PC-3 (cell line): ENCODE measurements at regions not wholly inside any gene's neighbourhood (a gene's known extent, or its start where the extent isn't known, plus 50 kb on each side); places are given as distances from the start of the nearest gene placed in this dataset.
A peak's percentile ranks its signal among the peaks of the same experiment; 100 is the strongest.
"Not testable (repeated sequence)": the region's sequence is repeated elsewhere in the genome, so short reads cannot be mapped to it uniquely, and the experiment has no call there.

Source experiments
- ATAC-seq: fragments of 200-7000 bp; cut with Tn5 transposase; 2 replicates; pipeline ENCODE4 v1.9.1; 2020; ENCODE audit warnings: mild to moderate bottlenecking, moderate library complexity
- BruUV-seq: library from RNA; stranded (reverse); fragments of 400-500 nt; replicated peaks from 2 replicates; lab custom pipeline; 2021; lab: Mats Ljungman, UMichigan
- CTCF ChIA-PET: fragments of 300-600 bp; sonication (Branson Sonifier 250); formaldehyde crosslinking; loops from one replicate; lab custom pipeline; 2022; ENCODE audit warnings: antibody characterized with exemption; lab: Charles Lee
- POLR2A ChIA-PET: fragments of 300-600 bp; sonication (Branson Sonifier 250); formaldehyde crosslinking; loops from one replicate; lab custom pipeline; 2022; ENCODE audit warnings: antibody characterized with exemption; ENCODE audit not compliant: unreplicated experiment; lab: Charles Lee
- DNase-seq: peaks from one replicate; pipeline ENCODE4 v3.0.0-alpha.2; 2015
- H2AFZ ChIP-seq: fragments of 300-600 bp; sonication (generic); 2 replicates; pipeline ENCODE4 v1.6.0; 2016; ENCODE audit warnings: antibody characterized with exemption, low read length
- H3F3A ChIP-seq: fragments of 300-600 bp; sonication (generic); one replicate; pipeline ENCODE4 v1.6.0; 2017; ENCODE audit warnings: antibody characterized with exemption, low read length, control low read depth, mild to moderate bottlenecking; ENCODE audit not compliant: unreplicated experiment
- H3K27ac ChIP-seq: fragments of 300-600 bp; sonication (generic); 2 replicates; pipeline ENCODE4 v1.5.1; 2016; ENCODE audit warnings: mild to moderate bottlenecking, low read length
- H3K27me3 ChIP-seq: fragments of 300-600 bp; sonication (generic); 2 replicates; pipeline ENCODE4 v1.6.1; 2016; ENCODE audit warnings: low read length, mixed read lengths
- H3K36me3 ChIP-seq: fragments of 300-600 bp; sonication (generic); 2 replicates; pipeline ENCODE4 v1.6.1; 2016; ENCODE audit warnings: low read depth, mixed run types, low read length, mixed read lengths
- H3K4me1 ChIP-seq: fragments of 300-600 bp; sonication (generic); 2 replicates; pipeline ENCODE4 v1.5.1; 2016; ENCODE audit warnings: low read length; ENCODE audit not compliant: insufficient read depth
- H3K4me2 ChIP-seq: fragments of 300-600 bp; sonication (generic); 2 replicates; pipeline ENCODE4 v1.6.0; 2016; ENCODE audit warnings: low read length
- H3K4me3 ChIP-seq: fragments of 300-600 bp; sonication (generic); 2 replicates; pipeline ENCODE4 v1.5.1; 2016; ENCODE audit warnings: mild to moderate bottlenecking, low read length, mixed read lengths
- H3K79me2 ChIP-seq: fragments of 300-600 bp; sonication (generic); 2 replicates; pipeline ENCODE4 v1.6.1; 2017; ENCODE audit warnings: low read length, mixed read lengths
- H3K9ac ChIP-seq: fragments of 300-600 bp; sonication (generic); 2 replicates; pipeline ENCODE4 v1.6.0; 2016; ENCODE audit warnings: mild to moderate bottlenecking, low read length
- H3K9me2 ChIP-seq: fragments of 300-600 bp; sonication (generic); replicated peaks from 2 replicates; pipeline ENCODE4 v1.6.1; 2016; ENCODE audit warnings: mixed run types, low read length, mixed read lengths
- H3K9me3 ChIP-seq: fragments of 300-600 bp; sonication (generic); 2 replicates; pipeline ENCODE4 v1.6.1; 2016; ENCODE audit warnings: low read length, mixed read lengths
- H4K20me1 ChIP-seq: fragments of 300-600 bp; sonication (generic); 2 replicates; pipeline ENCODE4 v1.6.1; 2016; ENCODE audit warnings: low read length, mixed read lengths
- EZH2 ChIP-seq: fragments of 300-600 bp; sonication (generic); IDR thresholded peaks from one replicate; pipeline ENCODE4 v1.6.1; 2017; ENCODE audit warnings: antibody characterized with exemption, mild to moderate bottlenecking, low read length; ENCODE audit not compliant: unreplicated experiment
- EZH2phosphoT487 ChIP-seq: fragments of 300-600 bp; sonication (generic); IDR thresholded peaks from 2 replicates; pipeline ENCODE4 v1.6.1; 2018; ENCODE audit warnings: mild to moderate bottlenecking, antibody characterized with exemption, low read length, borderline replicate concordance
- intact Hi-C: fragments of 100-400 bp; cut with micrococcal nuclease; formaldehyde crosslinking; loops from 2 replicates; pipeline ENCODE4 v1.9.0; 2023
- TF ChIP-seq, protein P1 (sequence below): fragments of 300-600 bp; sonication (generic); conservative IDR thresholded peaks from 2 replicates; pipeline ENCODE4 v1.5.1; 2017; ENCODE audit warnings: antibody characterized with exemption, low read depth, mild to moderate bottlenecking, low read length

- CTCF ChIA-PET = no interaction called here
- DNase-seq (no peak), ATAC-seq (no peak)
- peak overlapping the region; percentile 22; the same call in 1 of the 2 replicates for H3K9ac ChIP-seq
- H3K4me3 ChIP-seq = no peak overlapping the region
- POLR2A ChIA-PET = no interaction called here
- H3F3A ChIP-seq = no peaks in the 10 kb centered on the region
- H3K79me2 ChIP-seq = no peaks in the 10 kb centered on the region
- peak overlapping the region; percentile 43 for H3K27ac ChIP-seq
- no peaks in the 10 kb centered on the region for H3K9me3 ChIP-seq
- no peaks in the 10 kb centered on the region for H3K27me3 ChIP-seq
- H3K4me1 ChIP-seq = peaks cover 12% of the 10 kb centered on the region
- intact Hi-C loops = no loop called here
- H3K9me2 ChIP-seq = no peaks in the 10 kb centered on the region
- peak overlapping the region; percentile 53 for H3K4me2 ChIP-seq
- H4K20me1 ChIP-seq = no peaks in the 10 kb centered on the region
- no peaks in the 10 kb centered on the region for H3K36me3 ChIP-seq
- H2AFZ ChIP-seq = no peak overlapping the region
- TF ChIP-seq, protein P1, sequence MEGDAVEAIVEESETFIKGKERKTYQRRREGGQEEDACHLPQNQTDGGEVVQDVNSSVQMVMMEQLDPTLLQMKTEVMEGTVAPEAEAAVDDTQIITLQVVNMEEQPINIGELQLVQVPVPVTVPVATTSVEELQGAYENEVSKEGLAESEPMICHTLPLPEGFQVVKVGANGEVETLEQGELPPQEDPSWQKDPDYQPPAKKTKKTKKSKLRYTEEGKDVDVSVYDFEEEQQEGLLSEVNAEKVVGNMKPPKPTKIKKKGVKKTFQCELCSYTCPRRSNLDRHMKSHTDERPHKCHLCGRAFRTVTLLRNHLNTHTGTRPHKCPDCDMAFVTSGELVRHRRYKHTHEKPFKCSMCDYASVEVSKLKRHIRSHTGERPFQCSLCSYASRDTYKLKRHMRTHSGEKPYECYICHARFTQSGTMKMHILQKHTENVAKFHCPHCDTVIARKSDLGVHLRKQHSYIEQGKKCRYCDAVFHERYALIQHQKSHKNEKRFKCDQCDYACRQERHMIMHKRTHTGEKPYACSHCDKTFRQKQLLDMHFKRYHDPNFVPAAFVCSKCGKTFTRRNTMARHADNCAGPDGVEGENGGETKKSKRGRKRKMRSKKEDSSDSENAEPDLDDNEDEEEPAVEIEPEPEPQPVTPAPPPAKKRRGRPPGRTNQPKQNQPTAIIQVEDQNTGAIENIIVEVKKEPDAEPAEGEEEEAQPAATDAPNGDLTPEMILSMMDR = no peak
- TF ChIP-seq EZH2 = no peak
- TSS peak; percentile 58 for BruUV-seq
Measured at GRCh38 chr16:29156511-29156910, 171.7 kb downstream of the LAT start.

DNA sequence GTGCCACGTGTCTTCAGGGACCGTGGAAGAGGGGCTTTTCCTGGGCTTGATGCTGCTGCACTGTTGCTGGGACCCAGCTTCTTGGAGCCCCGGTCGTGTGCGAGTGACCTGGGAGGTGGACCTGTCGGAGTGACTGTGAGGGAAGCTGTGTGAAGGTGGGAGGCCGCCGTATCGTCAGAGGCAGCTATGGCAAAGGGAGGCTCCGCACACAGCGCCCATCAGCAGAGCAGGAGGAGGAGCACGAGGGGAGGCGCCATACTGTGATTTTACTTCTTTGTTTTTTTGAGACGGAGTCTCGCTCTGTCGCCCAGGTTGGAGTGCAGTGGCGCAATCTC is 171.0 kb downstream of the LAT start:
- H3F3A ChIP-seq, POLR2A ChIA-PET, H4K20me1 ChIP-seq, H3K27me3 ChIP-seq, CTCF ChIA-PET, H2AFZ ChIP-seq, intact Hi-C loops, H3K27ac ChIP-seq, H3K36me3 ChIP-seq, H3K4me2 ChIP-seq, ATAC-seq, H3K4me3 ChIP-seq, H3K9ac ChIP-seq, H3K9me3 ChIP-seq, H3K79me2 ChIP-seq, H3K9me2 ChIP-seq, DNase-seq, BruUV-seq: not testable (repeated sequence)
- peaks cover 12% of the 10 kb centered on the region for H3K4me1 ChIP-seq

DNA sequence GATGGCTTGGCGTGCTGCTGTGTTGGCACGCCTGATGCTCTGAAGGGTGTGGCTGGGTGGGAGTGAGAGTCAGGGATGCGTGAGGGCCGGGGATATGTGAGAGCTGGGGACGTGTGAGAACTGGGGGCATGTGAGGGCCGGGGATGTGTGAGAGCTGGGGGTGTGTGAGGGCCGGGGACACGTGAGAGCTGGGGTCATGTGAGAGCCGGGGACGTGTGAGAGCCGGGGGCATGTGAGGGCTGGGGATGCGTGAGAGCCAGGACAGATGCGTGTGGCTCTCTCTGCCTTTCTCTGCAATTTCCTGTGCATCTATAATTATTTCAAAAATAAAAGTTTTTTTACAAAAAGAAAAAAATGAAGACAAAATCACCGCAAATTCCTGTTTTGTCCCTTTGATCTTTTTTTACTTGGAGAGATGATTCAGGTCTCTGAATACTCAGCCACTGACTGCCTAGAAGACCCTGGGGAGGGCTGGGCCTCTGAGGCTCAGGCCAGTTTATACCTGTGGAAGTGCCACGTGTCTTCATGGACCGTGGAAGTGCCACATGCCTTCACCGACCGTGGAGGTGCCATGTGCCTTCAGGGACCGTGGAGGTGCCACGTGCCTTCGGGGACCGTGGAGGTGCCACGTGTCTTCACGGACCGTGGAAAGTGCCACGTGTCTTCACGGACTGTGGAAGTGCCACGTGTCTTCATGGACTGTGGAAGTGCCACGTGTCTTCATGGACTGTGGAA is 170.4 kb downstream of the LAT start:
- POLR2A ChIA-PET, intact Hi-C loops, CTCF ChIA-PET: not testable (repeated sequence)

GRCh38 chr16:29154676-29155121 is 169.8 kb downstream of the LAT start:
- no peaks in the 10 kb centered on the region for H3K9me3 ChIP-seq
- H3K4me3 ChIP-seq = no peak overlapping the region
- H3K27ac ChIP-seq = no peak overlapping the region
- ChIA-PET CTCF (no interaction called here), POLR2A (no interaction called here)
- no peaks in the 10 kb centered on the region for H3K9me2 ChIP-seq
- no peak overlapping the region for H3K4me2 ChIP-seq
- no peak overlapping the region for H2AFZ ChIP-seq
- H3K9ac ChIP-seq = no peak overlapping the region
- H4K20me1 ChIP-seq = no peaks in the 10 kb centered on the region
- TF ChIP-seq, protein P1 = no peak
- TF ChIP-seq EZH2phosphoT487 = no peak
- no peak for TF ChIP-seq EZH2
- H3K27me3 ChIP-seq = no peaks in the 10 kb centered on the region
- intact Hi-C loops = no loop called here
- DNase-seq = no peak
- peaks cover 12% of the 10 kb centered on the region for H3K4me1 ChIP-seq
- ATAC-seq = no peak
- no peaks in the 10 kb centered on the region for H3F3A ChIP-seq
- no peaks in the 10 kb centered on the region for H3K36me3 ChIP-seq
- no TSS peak for BruUV-seq
- no peaks in the 10 kb centered on the region for H3K79me2 ChIP-seq

More for the DNA sequence above, 170.4 kb downstream of the LAT start:
- not testable (repeated sequence) for H3K4me3 ChIP-seq, H3K4me2 ChIP-seq, H3F3A ChIP-seq, H3K9ac ChIP-seq, H3K27ac ChIP-seq, H3K36me3 ChIP-seq, DNase-seq, H3K9me2 ChIP-seq, H3K79me2 ChIP-seq, BruUV-seq, H3K27me3 ChIP-seq, H3K9me3 ChIP-seq, ATAC-seq, H2AFZ ChIP-seq, H4K20me1 ChIP-seq
- peaks cover 12% of the 10 kb centered on the region for H3K4me1 ChIP-seq
